ENCODE measurements at regions not wholly inside any gene's neighbourhood (a gene's known extent, or its start where the extent isn't known, plus 50 kb on each side); places are given as distances from the start of the nearest gene placed in this dataset.

DNA sequence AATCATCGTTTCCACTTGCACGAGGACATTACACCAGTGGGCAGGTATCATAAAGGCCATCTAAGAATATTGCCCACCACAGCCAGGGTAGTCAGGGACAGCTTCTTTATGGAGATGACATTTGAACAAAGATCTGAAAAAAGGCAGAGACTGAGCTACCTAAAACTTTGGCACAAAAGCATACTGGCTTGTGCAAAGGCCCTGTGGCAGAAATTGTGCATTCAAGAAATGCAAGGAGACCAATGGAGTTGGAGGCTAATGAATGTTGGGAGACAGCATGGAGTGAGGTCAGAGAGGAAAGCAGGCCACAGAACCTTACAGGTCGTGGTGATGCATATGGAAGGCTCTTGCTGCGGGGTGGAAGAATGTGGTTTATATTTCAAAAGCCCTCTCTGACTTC lies 578.5 kb downstream of the BNC2 start:
- TF ChIP-seq, protein P1, sequence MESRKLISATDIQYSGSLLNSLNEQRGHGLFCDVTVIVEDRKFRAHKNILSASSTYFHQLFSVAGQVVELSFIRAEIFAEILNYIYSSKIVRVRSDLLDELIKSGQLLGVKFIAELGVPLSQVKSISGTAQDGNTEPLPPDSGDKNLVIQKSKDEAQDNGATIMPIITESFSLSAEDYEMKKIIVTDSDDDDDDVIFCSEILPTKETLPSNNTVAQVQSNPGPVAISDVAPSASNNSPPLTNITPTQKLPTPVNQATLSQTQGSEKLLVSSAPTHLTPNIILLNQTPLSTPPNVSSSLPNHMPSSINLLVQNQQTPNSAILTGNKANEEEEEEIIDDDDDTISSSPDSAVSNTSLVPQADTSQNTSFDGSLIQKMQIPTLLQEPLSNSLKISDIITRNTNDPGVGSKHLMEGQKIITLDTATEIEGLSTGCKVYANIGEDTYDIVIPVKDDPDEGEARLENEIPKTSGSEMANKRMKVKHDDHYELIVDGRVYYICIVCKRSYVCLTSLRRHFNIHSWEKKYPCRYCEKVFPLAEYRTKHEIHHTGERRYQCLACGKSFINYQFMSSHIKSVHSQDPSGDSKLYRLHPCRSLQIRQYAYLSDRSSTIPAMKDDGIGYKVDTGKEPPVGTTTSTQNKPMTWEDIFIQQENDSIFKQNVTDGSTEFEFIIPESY (IDR thresholded peaks at IDR 0.05; ENCODE audit: borderline replicate concordance, low read depth) = no peak
- TF ChIP-seq JUND (IDR thresholded peaks at IDR 0.05) = no peak
- no peak for TF ChIP-seq EZH2phosphoT487 (IDR thresholded peaks at IDR 0.05; ENCODE audit: borderline replicate concordance, low read depth)
- TF ChIP-seq, protein P2, sequence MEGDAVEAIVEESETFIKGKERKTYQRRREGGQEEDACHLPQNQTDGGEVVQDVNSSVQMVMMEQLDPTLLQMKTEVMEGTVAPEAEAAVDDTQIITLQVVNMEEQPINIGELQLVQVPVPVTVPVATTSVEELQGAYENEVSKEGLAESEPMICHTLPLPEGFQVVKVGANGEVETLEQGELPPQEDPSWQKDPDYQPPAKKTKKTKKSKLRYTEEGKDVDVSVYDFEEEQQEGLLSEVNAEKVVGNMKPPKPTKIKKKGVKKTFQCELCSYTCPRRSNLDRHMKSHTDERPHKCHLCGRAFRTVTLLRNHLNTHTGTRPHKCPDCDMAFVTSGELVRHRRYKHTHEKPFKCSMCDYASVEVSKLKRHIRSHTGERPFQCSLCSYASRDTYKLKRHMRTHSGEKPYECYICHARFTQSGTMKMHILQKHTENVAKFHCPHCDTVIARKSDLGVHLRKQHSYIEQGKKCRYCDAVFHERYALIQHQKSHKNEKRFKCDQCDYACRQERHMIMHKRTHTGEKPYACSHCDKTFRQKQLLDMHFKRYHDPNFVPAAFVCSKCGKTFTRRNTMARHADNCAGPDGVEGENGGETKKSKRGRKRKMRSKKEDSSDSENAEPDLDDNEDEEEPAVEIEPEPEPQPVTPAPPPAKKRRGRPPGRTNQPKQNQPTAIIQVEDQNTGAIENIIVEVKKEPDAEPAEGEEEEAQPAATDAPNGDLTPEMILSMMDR (IDR thresholded peaks at IDR 0.05) = no peak
- TF ChIP-seq POLR2AphosphoS5 (IDR thresholded peaks at IDR 0.05; ENCODE audit: low read depth, low read length) = no peak
- TF ChIP-seq TEAD4 (IDR thresholded peaks at IDR 0.05; ENCODE audit: borderline replicate concordance, insufficient read depth) = no peak
- no peak for TF ChIP-seq SIN3A (IDR thresholded peaks at IDR 0.05; ENCODE audit: borderline replicate concordance, low read depth, low read length)
- no peak for TF ChIP-seq TAF1 (IDR thresholded peaks at IDR 0.05; ENCODE audit: borderline replicate concordance, low read depth, low read length)
- TF ChIP-seq, protein P3, sequence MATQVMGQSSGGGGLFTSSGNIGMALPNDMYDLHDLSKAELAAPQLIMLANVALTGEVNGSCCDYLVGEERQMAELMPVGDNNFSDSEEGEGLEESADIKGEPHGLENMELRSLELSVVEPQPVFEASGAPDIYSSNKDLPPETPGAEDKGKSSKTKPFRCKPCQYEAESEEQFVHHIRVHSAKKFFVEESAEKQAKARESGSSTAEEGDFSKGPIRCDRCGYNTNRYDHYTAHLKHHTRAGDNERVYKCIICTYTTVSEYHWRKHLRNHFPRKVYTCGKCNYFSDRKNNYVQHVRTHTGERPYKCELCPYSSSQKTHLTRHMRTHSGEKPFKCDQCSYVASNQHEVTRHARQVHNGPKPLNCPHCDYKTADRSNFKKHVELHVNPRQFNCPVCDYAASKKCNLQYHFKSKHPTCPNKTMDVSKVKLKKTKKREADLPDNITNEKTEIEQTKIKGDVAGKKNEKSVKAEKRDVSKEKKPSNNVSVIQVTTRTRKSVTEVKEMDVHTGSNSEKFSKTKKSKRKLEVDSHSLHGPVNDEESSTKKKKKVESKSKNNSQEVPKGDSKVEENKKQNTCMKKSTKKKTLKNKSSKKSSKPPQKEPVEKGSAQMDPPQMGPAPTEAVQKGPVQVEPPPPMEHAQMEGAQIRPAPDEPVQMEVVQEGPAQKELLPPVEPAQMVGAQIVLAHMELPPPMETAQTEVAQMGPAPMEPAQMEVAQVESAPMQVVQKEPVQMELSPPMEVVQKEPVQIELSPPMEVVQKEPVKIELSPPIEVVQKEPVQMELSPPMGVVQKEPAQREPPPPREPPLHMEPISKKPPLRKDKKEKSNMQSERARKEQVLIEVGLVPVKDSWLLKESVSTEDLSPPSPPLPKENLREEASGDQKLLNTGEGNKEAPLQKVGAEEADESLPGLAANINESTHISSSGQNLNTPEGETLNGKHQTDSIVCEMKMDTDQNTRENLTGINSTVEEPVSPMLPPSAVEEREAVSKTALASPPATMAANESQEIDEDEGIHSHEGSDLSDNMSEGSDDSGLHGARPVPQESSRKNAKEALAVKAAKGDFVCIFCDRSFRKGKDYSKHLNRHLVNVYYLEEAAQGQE (IDR thresholded peaks at IDR 0.05; ENCODE audit: low read depth, low read length) = no peak
- TF ChIP-seq SMC3 (IDR thresholded peaks at IDR 0.05; ENCODE audit: low read depth, low read length) = no peak
- TF ChIP-seq FOXJ3 (CRISPR knock-in tag; IDR thresholded peaks at IDR 0.05) = no peak
- TF ChIP-seq, protein P4, sequence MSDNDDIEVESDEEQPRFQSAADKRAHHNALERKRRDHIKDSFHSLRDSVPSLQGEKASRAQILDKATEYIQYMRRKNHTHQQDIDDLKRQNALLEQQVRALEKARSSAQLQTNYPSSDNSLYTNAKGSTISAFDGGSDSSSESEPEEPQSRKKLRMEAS (IDR thresholded peaks at IDR 0.05; ENCODE audit: low read depth) = no peak
- no peak for TF ChIP-seq MXI1 (IDR thresholded peaks at IDR 0.05; ENCODE audit: low read depth, low read length)

Measured in SK-N-SH (cell line).